ENCODE measurements at regions not wholly inside any gene's neighbourhood (a gene's known extent, or its start where the extent isn't known, plus 50 kb on each side); places are given as distances from the start of the nearest gene placed in this dataset.

GRCh38 chr12:13857750-13858149 is 123.7 kb downstream of the GRIN2B start:
- TF ChIP-seq LEF1 (IDR thresholded peaks at IDR 0.05; ENCODE audit: borderline replicate concordance) (no peak), TARDBP (IDR thresholded peaks at IDR 0.05) (no peak), BHLHE40 (IDR thresholded peaks at IDR 0.05; ENCODE audit: borderline replicate concordance) (no peak), FOXK2 (IDR thresholded peaks at IDR 0.05) (no peak), FOXA1 (IDR thresholded peaks at IDR 0.05) (no peak), ARNT (IDR thresholded peaks at IDR 0.05) (no peak)

Data from HEK293T (cell line).